Mesodermal cell (in vitro differentiated cells): ENCODE measurements at regions not wholly inside any gene's neighbourhood (a gene's known extent, or its start where the extent isn't known, plus 50 kb on each side); places are given as distances from the start of the nearest gene placed in this dataset.

ENCODE experiments used
- H3K27ac ChIP-seq: 2 replicates; pipeline ENCODE4 v1.7.0; 2013; ENCODE audit warnings: mild to moderate bottlenecking, low read depth, low read length, moderate library complexity; ENCODE audit not compliant: severe bottlenecking
- H3K36me3 ChIP-seq: 2 replicates; pipeline ENCODE4 v1.7.1; 2013; ENCODE audit warnings: mild to moderate bottlenecking, low read length, moderate library complexity; ENCODE audit not compliant: control insufficient read depth, insufficient read depth
- H3K4me1 ChIP-seq: one replicate; pipeline ENCODE4 v1.7.1; 2013; ENCODE audit warnings: mild to moderate bottlenecking, low read length; ENCODE audit not compliant: insufficient read depth, control insufficient read depth, poor library complexity, severe bottlenecking
- H3K4me3 ChIP-seq: 2 replicates; pipeline ENCODE4 v1.7.0; 2013; ENCODE audit warnings: low read length, control low read depth, mild to moderate bottlenecking; ENCODE audit not compliant: insufficient read depth, poor library complexity, severe bottlenecking; ENCODE audit errors: extremely low read depth
- H3K9me3 ChIP-seq: 2 replicates; pipeline ENCODE4 v1.7.1; 2013; ENCODE audit warnings: mild to moderate bottlenecking, low read length, moderate library complexity; ENCODE audit not compliant: control insufficient read depth
- WGBS, 2 experiments: methylation state at CpG; one replicate each; pipeline ENCODE4 v1.1.5; 2013; ENCODE audit warnings: missing lambda C conversion rate in 2 of 2; ENCODE audit not compliant: insufficient coverage in 2 of 2; 5-methylcytosine and 5-hydroxymethylcytosine counted together

DNA sequence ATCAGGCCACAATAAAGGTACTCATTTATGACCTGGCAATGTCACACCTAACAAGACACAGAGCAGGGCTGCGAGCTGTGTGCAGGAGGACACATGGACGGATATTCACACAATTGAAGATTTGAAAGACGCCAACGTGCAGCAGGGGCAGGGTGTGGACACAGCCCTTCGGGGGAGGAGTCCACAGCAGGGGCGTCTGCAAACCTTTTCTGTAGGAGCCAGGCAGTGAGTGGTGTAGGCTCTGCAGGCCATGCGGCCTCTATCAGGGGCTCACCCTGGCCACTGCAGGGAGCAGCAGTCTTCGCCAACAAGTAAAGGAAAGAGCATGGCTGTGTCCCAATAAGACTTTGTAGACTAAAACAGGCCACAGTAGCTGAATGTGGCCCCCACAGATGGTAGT is 125.7 kb upstream of the SNTG2 start:
- Histone ChIP-seq H3K9me3 (no peaks in the 10 kb centered on the region), H3K4me1 (no peaks in the 10 kb centered on the region), H3K27ac (no peak overlapping the region), H3K4me3 (no peak overlapping the region), H3K36me3 (no peaks in the 10 kb centered on the region)
- WGBS, 2 experiments = 54 to 79% methylated on average over 6 to 8 of the region's 8 CpGs

DNA sequence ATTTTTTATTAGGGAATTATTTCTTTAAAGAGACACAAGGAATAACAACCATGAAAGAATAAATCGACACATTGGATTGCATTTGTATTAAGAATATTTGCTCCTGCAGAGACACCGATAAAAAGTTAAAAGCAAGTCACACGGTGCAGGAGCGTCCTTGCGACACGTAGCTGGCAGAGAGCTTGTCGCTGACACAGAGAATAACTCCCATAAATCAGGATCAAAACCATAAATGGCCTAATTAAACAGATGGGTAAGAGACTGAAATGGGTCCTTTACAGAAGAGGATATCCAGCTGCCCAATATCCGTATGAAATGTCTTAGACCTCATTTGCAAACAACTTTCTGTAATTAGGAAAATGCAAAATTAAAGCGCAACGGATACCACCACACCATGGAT is 126.1 kb upstream of the SNTG2 start:
- H3K9me3 ChIP-seq = no peaks in the 10 kb centered on the region
- no peak overlapping the region for H3K27ac ChIP-seq
- H3K4me1 ChIP-seq = no peaks in the 10 kb centered on the region
- no peak overlapping the region for H3K4me3 ChIP-seq
- WGBS, 2 experiments = 92 to 100% methylated on average over 3 to 4 of the region's 10 CpGs
- no peaks in the 10 kb centered on the region for H3K36me3 ChIP-seq

DNA sequence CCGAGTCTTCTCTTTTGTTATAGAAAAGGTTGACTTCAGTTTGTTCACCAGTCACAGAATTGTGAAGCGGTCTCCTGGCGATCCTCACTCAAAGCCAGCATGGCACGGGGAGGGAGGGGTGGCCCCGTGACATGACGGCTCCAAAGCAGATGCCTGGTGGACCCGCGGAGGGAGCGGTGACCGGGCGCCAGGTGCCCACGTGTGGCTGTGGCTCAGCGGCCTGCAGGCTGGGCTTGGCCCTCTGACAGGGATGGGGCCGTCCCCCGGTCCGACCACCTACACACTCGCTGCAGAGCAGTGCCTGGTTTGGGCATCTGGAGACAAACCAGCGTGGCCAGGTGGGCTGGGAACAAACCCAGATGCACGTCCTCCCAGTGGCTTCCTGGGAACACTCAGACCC is 129.1 kb upstream of the SNTG2 start:
- Histone ChIP-seq H3K9me3 (no peaks in the 10 kb centered on the region), H3K27ac (no peak overlapping the region), H3K4me3 (no peak overlapping the region), H3K36me3 (no peaks in the 10 kb centered on the region), H3K4me1 (no peaks in the 10 kb centered on the region)
- WGBS, 2 experiments = 92 to 94% methylated on average over 10 to 16 of the region's 19 CpGs

DNA sequence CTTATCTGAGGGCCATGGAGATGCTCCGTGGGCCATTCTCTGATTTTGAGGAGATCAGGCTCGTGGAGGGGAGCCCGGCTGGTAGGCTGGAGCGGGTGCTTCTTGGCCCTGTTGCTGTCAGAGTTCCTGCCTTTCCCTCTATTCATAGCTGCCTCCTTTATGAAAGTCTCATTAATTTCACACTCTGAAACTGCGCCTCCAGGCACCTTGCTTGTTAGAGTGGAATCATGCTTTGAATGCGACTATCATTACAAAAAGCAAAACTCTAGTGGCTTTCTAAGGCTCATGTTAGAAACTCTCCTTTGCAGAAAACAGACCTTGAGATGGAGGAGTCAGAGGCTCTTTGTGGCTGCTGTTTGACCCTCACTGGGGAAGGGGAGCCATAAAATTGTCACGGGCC is 131.0 kb upstream of the SNTG2 start:
- H3K9me3 ChIP-seq = no peaks in the 10 kb centered on the region
- H3K36me3 ChIP-seq = no peaks in the 10 kb centered on the region
- no peak overlapping the region for H3K27ac ChIP-seq
- WGBS, 2 experiments = 97 to 100% methylated on average over 2 to 5 of the region's 7 CpGs
- no peaks in the 10 kb centered on the region for H3K4me1 ChIP-seq
- H3K4me3 ChIP-seq = no peak overlapping the region

DNA sequence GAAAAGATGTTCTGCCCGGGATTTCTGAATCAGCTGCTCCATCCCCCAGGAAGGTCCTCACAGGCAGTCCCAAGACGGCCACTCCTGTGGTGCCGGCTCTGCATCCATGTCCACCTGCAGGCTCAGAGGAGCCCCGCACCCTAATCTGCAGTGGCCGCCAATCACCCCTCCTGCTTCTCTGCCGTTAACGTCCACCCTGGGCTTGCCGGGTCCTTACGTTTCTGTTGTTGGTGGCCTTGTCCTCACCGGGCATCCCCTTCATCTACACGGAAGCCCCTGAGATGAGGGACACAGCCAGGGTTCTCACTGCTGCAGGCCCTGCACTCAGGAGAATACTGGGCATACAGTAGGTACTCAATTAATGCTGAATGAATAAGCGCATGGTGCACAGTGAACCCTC is 131.5 kb upstream of the SNTG2 start:
- Histone ChIP-seq H3K4me1 (no peaks in the 10 kb centered on the region), H3K27ac (no peak overlapping the region), H3K4me3 (no peak overlapping the region), H3K9me3 (no peaks in the 10 kb centered on the region), H3K36me3 (no peaks in the 10 kb centered on the region)
- WGBS, 2 experiments = 92 to 95% methylated on average over 11 to 12 of the region's 12 CpGs

DNA sequence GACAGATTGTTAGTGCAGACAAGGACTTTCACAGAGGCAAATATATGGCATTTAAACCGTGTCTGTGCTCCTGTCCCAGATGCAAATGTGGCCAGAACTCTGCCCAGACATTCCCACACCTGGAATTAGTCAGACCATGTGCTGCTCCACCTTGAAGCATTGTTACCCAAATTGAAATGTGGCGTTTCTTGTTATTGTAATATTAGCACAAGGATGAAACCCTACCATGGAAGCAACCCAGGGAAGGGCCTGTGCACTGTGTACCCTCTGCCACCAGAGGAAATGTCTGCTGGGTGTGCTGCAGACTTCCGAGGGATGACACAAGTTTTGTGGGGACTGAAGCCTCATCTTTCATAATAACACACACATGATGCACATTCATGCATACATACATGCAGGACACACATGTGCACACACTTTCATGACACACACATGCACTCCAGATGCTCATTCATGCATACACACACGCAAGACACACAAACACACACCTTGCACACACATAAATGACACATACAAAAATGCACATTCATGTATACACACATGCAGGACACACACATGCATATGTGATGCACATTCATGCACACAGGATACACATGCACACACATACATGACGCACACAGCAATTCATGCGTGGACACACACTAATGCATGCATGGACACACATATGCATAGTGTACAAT is 133.2 kb upstream of the SNTG2 start:
- H3K36me3 ChIP-seq = no peaks in the 10 kb centered on the region
- H3K9me3 ChIP-seq = no peaks in the 10 kb centered on the region
- 84% methylated on average over 5 of the region's 6 CpGs for WGBS, 2 experiments
- no peaks in the 10 kb centered on the region for H3K4me1 ChIP-seq
- H3K4me3 ChIP-seq = no peak overlapping the region
- no peak overlapping the region for H3K27ac ChIP-seq

DNA sequence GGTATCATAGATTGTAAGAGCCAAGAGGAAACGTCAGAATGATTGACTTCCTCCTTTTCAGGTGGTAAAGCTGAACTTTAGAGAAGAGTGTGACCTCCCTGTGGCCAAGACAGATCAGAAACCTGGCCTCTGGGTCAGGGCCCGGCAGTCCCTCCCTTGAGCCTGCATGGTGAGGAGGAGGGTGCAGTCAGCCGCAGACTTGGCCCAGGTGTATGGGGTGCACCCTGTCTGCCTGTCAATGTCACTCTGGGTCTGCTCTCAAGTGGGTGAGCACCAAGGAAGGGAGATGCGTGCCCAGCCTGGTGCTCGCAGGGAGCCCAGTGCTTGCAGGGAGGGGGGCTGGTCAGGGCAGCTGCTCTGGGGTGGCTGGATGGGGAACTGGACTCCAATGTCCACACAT is 134.4 kb upstream of the SNTG2 start:
- H3K9me3 ChIP-seq = no peaks in the 10 kb centered on the region
- WGBS, 2 experiments = 86% methylated on average over 5 of the region's 5 CpGs
- H3K27ac ChIP-seq = no peak overlapping the region
- no peak overlapping the region for H3K4me3 ChIP-seq
- H3K36me3 ChIP-seq = no peaks in the 10 kb centered on the region
- no peaks in the 10 kb centered on the region for H3K4me1 ChIP-seq

DNA sequence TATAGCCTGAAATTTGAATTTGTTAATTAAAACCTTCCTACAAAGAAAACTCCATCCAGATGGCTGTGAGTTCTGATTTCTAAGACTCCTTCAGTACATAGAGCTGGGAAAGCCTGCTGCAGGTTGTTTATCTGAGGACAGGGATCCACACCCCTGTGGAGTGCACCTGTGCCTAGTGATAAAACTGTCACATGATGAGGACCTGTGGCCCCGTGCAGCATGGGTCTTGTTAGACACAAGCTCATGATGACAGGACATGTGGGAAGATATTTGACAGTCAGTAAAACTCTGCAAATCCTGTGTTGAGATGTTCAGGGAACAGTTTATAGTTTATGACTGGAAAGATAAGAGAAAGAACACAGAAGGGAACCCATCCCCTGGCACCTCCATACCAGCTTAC is 133.2 kb upstream of the TMEM18 start:
- Histone ChIP-seq H3K4me1 (no peaks in the 10 kb centered on the region), H3K9me3 (no peaks in the 10 kb centered on the region), H3K27ac (no peak overlapping the region), H3K36me3 (no peaks in the 10 kb centered on the region), H3K4me3 (no peak overlapping the region)
- 100% methylated on average over 1 of the region's 1 CpG for WGBS, 2 experiments

DNA sequence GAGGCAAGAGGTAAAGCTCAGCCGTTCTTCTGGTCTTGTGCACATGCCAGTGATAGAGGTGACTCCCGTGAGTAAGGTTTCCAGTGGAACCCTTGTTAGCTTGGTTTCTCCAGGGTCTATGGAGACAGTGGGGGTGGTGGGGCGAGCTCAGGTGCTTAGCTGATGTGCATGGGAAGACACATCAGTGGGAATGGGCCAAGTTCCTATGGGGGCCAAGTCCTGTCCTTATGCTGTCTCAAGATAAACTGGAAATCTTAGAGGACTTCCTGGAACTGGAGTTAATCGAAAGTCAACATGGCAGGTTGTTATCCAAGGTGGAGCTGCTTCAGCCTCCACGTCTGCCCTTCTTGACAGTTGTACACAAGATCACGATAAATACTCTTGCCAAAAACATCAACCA is 130.1 kb upstream of the TMEM18 start:
- H3K4me3 ChIP-seq = no peak overlapping the region
- no peaks in the 10 kb centered on the region for H3K4me1 ChIP-seq
- no peaks in the 10 kb centered on the region for H3K36me3 ChIP-seq
- 89 to 94% methylated on average over 6 of the region's 6 CpGs for WGBS, 2 experiments
- H3K9me3 ChIP-seq = no peaks in the 10 kb centered on the region
- H3K27ac ChIP-seq = no peak overlapping the region

DNA sequence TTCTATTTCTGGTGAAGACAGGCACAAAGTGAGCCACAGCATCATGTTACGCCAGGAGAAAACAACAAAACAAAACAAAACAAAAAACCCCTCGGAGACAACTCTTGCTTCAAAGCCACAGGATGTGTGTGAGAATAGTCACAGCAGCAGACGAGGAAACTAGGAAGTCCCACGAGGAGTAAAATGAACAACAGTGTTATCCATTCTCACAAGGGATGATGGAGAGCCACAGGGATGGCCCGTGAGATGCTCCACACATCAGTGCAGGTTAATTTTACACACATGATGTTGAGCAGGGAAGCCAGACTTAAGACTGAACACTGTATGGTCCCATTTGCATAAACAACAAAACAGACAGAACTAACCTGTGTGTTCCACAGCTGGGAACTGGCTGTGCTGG is 128.5 kb upstream of the TMEM18 start:
- no peaks in the 10 kb centered on the region for H3K36me3 ChIP-seq
- 84 to 88% methylated on average over 3 to 4 of the region's 5 CpGs for WGBS, 2 experiments
- H3K4me1 ChIP-seq = no peaks in the 10 kb centered on the region
- H3K4me3 ChIP-seq = no peak overlapping the region
- H3K27ac ChIP-seq = no peak overlapping the region
- no peaks in the 10 kb centered on the region for H3K9me3 ChIP-seq

DNA sequence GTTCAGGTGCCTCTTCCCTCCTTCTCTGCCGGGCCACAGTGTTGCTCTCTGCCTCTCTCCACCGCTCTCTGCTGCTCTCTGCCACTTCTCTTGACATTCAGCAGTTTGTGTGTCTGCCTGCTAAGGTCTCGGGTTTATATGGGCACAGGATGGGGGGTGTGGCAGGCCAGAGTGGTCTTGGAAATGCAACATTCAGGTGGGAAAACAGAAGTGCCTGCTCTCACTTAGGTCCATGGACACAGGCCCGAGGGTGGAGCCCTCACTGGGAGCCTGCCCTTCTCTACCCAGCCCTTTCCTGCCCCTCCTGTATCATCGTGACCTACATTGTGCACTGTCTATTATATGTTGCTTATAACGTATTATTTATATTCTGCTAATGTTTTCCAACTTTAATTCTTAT is 120.8 kb upstream of the TMEM18 start:
- Histone ChIP-seq H3K9me3 (no peaks in the 10 kb centered on the region), H3K4me1 (no peaks in the 10 kb centered on the region), H3K27ac (no peak overlapping the region), H3K4me3 (no peak overlapping the region), H3K36me3 (no peaks in the 10 kb centered on the region)
- whole genome bisulfite sequencing, 2 experiments = 100% methylated on average over 2 of the region's 6 CpGs
